ENCODE measurements at regions not wholly inside any gene's neighbourhood (a gene's known extent, or its start where the extent isn't known, plus 50 kb on each side); places are given as distances from the start of the nearest gene placed in this dataset.

GRCh38 chr11:113596658-113597057 is 109.5 kb downstream of the TMPRSS5 start:
- Mint-ChIP-seq H3K4me1 (peaks cover 17% of the 10 kb centered on the region), H3K9me3 (peaks cover 5% of the 10 kb centered on the region), H3K36me3 (no peaks in the 10 kb centered on the region), H3K4me3 (no peak overlapping the region), H3K27ac (no peak overlapping the region)
- DNase-seq (ENCODE audit: low spot score in 2 of 2) (no peak), ATAC-seq (no peak)

- DNase-seq (ENCODE audit: low spot score in 2 of 2): no peak
- Mint-ChIP-seq H3K36me3 (no peaks in the 10 kb centered on the region), H3K27ac (no peak overlapping the region), H3K4me3 (no peak overlapping the region), H3K4me1 (peaks cover 17% of the 10 kb centered on the region), H3K9me3 (peaks cover 5% of the 10 kb centered on the region)
- no peak for ATAC-seq
These were observed 110.1 kb downstream of the TMPRSS5 start for GRCh38 chr11:113595810-113596594.

GRCh38 chr11:113593698-113594308 is 112.3 kb downstream of the TMPRSS5 start:
- ATAC-seq (peak; percentile 98), DNase-seq (ENCODE audit: low spot score in 2 of 2) (peak; percentile 26 to 81)

GRCh38 chr11:113591117-113591516 is 115.0 kb downstream of the TMPRSS5 start:
- Mint-ChIP-seq H3K27ac (no peak overlapping the region), H3K4me3 (no peak overlapping the region), H3K36me3 (no peaks in the 10 kb centered on the region), H3K4me1 (peaks cover 27% of the 10 kb centered on the region), H3K9me3 (peaks cover 3% of the 10 kb centered on the region)
- DNase-seq (ENCODE audit: low spot score in 2 of 2) (no peak), ATAC-seq (no peak)

More at GRCh38 chr11:113593698-113594308, 112.3 kb downstream of the TMPRSS5 start:
- H3K9me3 Mint-ChIP-seq: peaks cover 5% of the 10 kb centered on the region
- no peaks in the 10 kb centered on the region for H3K36me3 Mint-ChIP-seq
- no peak overlapping the region for H3K27ac Mint-ChIP-seq
- H3K4me1 Mint-ChIP-seq: peaks cover 17% of the 10 kb centered on the region
- H3K4me3 Mint-ChIP-seq: peak overlapping the region; percentile 1

- Mint-ChIP-seq H3K27ac (peak overlapping the region; percentile 86), H3K9me3 (peaks cover 3% of the 10 kb centered on the region), H3K36me3 (no peaks in the 10 kb centered on the region), H3K4me1 (peaks cover 10% of the 10 kb centered on the region), H3K4me3 (no peak overlapping the region)
- DNase-seq (ENCODE audit: low spot score in 2 of 2) (peak in 1 of 2 donors; percentile 65), ATAC-seq (peak; percentile 99)
These were observed 112.1 kb upstream of the DRD2 start for GRCh38 chr11:113587308-113587739.

- Mint-ChIP-seq H3K9me3 (peaks cover 3% of the 10 kb centered on the region), H3K27ac (no peak overlapping the region), H3K4me3 (no peak overlapping the region), H3K36me3 (no peaks in the 10 kb centered on the region), H3K4me1 (peaks cover 11% of the 10 kb centered on the region)
- ATAC-seq (no peak), DNase-seq (ENCODE audit: low spot score in 2 of 2) (no peak)
These were observed 109.2 kb upstream of the DRD2 start for GRCh38 chr11:113584371-113584770.

- peak in 1 of 2 donors; percentile 18 for DNase-seq (ENCODE audit: low spot score in 2 of 2)
- Mint-ChIP-seq H3K27ac (no peak overlapping the region), H3K36me3 (no peaks in the 10 kb centered on the region), H3K9me3 (peaks cover 3% of the 10 kb centered on the region), H3K4me3 (no peak overlapping the region), H3K4me1 (peaks cover 20% of the 10 kb centered on the region)
- ATAC-seq: no peak
These were observed 106.5 kb upstream of the DRD2 start for GRCh38 chr11:113581713-113582112.

GRCh38 chr11:113579292-113579940 is 104.2 kb upstream of the DRD2 start:
- ATAC-seq: peak; percentile 14

GRCh38 chr11:113578715-113579250 is 103.6 kb upstream of the DRD2 start:
- no peaks in the 10 kb centered on the region for H3K9me3 Mint-ChIP-seq
- H3K27ac Mint-ChIP-seq: no peak overlapping the region
- ATAC-seq: no peak
- DNase-seq (ENCODE audit: low spot score in 2 of 2): no peak
- H3K4me3 Mint-ChIP-seq: no peak overlapping the region
- no peaks in the 10 kb centered on the region for H3K36me3 Mint-ChIP-seq
- H3K4me1 Mint-ChIP-seq: peaks cover 20% of the 10 kb centered on the region

More at GRCh38 chr11:113579292-113579940, 104.2 kb upstream of the DRD2 start:
- Mint-ChIP-seq H3K9me3 (no peaks in the 10 kb centered on the region), H3K27ac (no peak overlapping the region), H3K36me3 (no peaks in the 10 kb centered on the region), H3K4me1 (peaks cover 20% of the 10 kb centered on the region), H3K4me3 (no peak overlapping the region)
- DNase-seq (ENCODE audit: low spot score in 2 of 2): no peak

- no peak for ATAC-seq
- Mint-ChIP-seq H3K4me3 (no peak overlapping the region), H3K9me3 (no peaks in the 10 kb centered on the region), H3K36me3 (no peaks in the 10 kb centered on the region), H3K4me1 (peaks cover 20% of the 10 kb centered on the region), H3K27ac (no peak overlapping the region)
- DNase-seq (ENCODE audit: low spot score in 2 of 2): no peak
These were observed 102.8 kb upstream of the DRD2 start for GRCh38 chr11:113578033-113578380.

- Mint-ChIP-seq H3K36me3 (no peaks in the 10 kb centered on the region), H3K4me3 (no peak overlapping the region), H3K4me1 (peaks cover 20% of the 10 kb centered on the region), H3K9me3 (no peaks in the 10 kb centered on the region), H3K27ac (no peak overlapping the region)
- DNase-seq (ENCODE audit: low spot score in 2 of 2): peak in 1 of 2 donors; percentile 46
- peak; percentile 17 for ATAC-seq
These were observed 102.3 kb upstream of the DRD2 start for GRCh38 chr11:113577356-113578032.

- peaks cover 20% of the 10 kb centered on the region for H3K4me1 Mint-ChIP-seq
- DNase-seq (ENCODE audit: low spot score in 2 of 2): no peak
- ATAC-seq: peak; percentile 11
- no peaks in the 10 kb centered on the region for H3K9me3 Mint-ChIP-seq
- H3K36me3 Mint-ChIP-seq: no peaks in the 10 kb centered on the region
- no peak overlapping the region for H3K27ac Mint-ChIP-seq
- no peak overlapping the region for H3K4me3 Mint-ChIP-seq
These were observed 99.4 kb upstream of the DRD2 start for GRCh38 chr11:113574586-113574985.

GRCh38 chr11:113574171-113574570 is 99.0 kb upstream of the DRD2 start:
- Mint-ChIP-seq H3K36me3 (no peaks in the 10 kb centered on the region), H3K9me3 (no peaks in the 10 kb centered on the region), H3K4me1 (peaks cover 17% of the 10 kb centered on the region), H3K4me3 (no peak overlapping the region), H3K27ac (no peak overlapping the region)
- ATAC-seq: no peak
- no peak for DNase-seq (ENCODE audit: low spot score in 2 of 2)

- H3K4me1 Mint-ChIP-seq: no peaks in the 10 kb centered on the region
- no peak overlapping the region for H3K27ac Mint-ChIP-seq
- no peak for ATAC-seq
- no peak overlapping the region for H3K4me3 Mint-ChIP-seq
- H3K9me3 Mint-ChIP-seq: no peaks in the 10 kb centered on the region
- DNase-seq (ENCODE audit: low spot score in 2 of 2): no peak
- no peaks in the 10 kb centered on the region for H3K36me3 Mint-ChIP-seq
These were observed 97.0 kb upstream of the DRD2 start for GRCh38 chr11:113572136-113572735.

GRCh38 chr11:113571531-113571930 is 96.3 kb upstream of the DRD2 start:
- Mint-ChIP-seq H3K4me3 (no peak overlapping the region), H3K4me1 (no peaks in the 10 kb centered on the region), H3K9me3 (no peaks in the 10 kb centered on the region), H3K36me3 (no peaks in the 10 kb centered on the region), H3K27ac (no peak overlapping the region)
- ATAC-seq (no peak), DNase-seq (ENCODE audit: low spot score in 2 of 2) (no peak)

Measured in stimulated activated effector memory CD8-positive, alpha-beta T cell treated with anti-CD3 and anti-CD28 coated beads, Interleukin-12 subunit alpha, Interleukin-12 subunit beta, amount 100 ng/mL, for 72 hours (primary cell).